Colonic mucosa (tissue), 4 donors: ENCODE measurements at regions not wholly inside any gene's neighbourhood (a gene's known extent, or its start where the extent isn't known, plus 50 kb on each side); places are given as distances from the start of the nearest gene placed in this dataset.

Source experiments
- DNase-seq: peaks from one replicate; pipeline ENCODE4 v3.0.0-alpha.2; 2020
- H3K27ac ChIP-seq: fragments of 200-600 bp; one replicate; pipeline ENCODE4 v1.8.0; 2021
- H3K27me3 ChIP-seq: fragments of 200-600 bp; one replicate; pipeline ENCODE4 v1.8.0; 2021
- H3K36me3 ChIP-seq: fragments of 200-600 bp; one replicate; pipeline ENCODE4 v1.8.0; 2021
- H3K4me1 ChIP-seq: fragments of 200-600 bp; one replicate; pipeline ENCODE4 v1.8.0; 2021; ENCODE audit warnings: mild to moderate bottlenecking
- H3K4me3 ChIP-seq: fragments of 200-600 bp; one replicate; pipeline ENCODE4 v1.8.0; 2021
- H3K9ac ChIP-seq, 2 donors: one replicate each; pipeline ENCODE4 v1.7.0; 2013; ENCODE audit warnings: control low read depth in 2 of 2, low read depth in 2 of 2, low read length in 2 of 2
- H3K9me3 ChIP-seq: fragments of 200-600 bp; one replicate; pipeline ENCODE4 v1.8.0; 2021
- intact Hi-C: fragments of 100-400 bp; cut with DNase I; formaldehyde crosslinking; loops from one replicate; pipeline ENCODE4 v1.14.1; 2022
- TF ChIP-seq, protein P1 (sequence below): fragments of 200-600 bp; IDR thresholded peaks from one replicate; pipeline ENCODE4 v1.8.0; 2022; ENCODE audit warnings: antibody characterized with exemption, mild to moderate bottlenecking
- donor health status: healthy.
- donor health status: DM: no; HTN: no; CAD: no.
- donor health status: DM: no; HTN: no; CAD: no.

DNA sequence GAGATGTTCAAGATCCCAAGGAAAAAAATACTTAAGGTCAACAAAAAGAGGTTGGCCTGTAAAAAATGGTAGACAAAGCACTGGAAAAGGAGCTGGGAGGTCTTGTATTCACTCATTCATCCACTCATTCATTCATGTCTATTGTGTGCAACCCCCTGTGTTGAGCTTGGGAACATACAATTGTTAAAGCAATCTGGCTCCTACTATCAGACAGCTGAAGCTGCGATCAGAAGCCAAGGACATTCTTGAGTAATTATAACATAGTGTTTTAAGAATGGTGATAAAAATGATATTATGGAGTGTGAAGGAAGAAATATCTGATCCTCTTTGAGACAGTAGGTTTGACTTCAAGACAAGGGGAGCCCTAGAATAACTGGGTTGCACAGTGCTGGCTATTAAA, 693.4 kb downstream of the TOX3 start:
- Histone ChIP-seq H3K9ac (no peak overlapping the region), H3K4me3 (no peak overlapping the region), H3K27me3 (no peaks in the 10 kb centered on the region), H3K9me3 (no peaks in the 10 kb centered on the region), H3K27ac (no peak overlapping the region), H3K36me3 (no peaks in the 10 kb centered on the region), H3K4me1 (no peaks in the 10 kb centered on the region)
- no peak for DNase-seq
- intact Hi-C loops: no loop called here
- TF ChIP-seq, protein P1, sequence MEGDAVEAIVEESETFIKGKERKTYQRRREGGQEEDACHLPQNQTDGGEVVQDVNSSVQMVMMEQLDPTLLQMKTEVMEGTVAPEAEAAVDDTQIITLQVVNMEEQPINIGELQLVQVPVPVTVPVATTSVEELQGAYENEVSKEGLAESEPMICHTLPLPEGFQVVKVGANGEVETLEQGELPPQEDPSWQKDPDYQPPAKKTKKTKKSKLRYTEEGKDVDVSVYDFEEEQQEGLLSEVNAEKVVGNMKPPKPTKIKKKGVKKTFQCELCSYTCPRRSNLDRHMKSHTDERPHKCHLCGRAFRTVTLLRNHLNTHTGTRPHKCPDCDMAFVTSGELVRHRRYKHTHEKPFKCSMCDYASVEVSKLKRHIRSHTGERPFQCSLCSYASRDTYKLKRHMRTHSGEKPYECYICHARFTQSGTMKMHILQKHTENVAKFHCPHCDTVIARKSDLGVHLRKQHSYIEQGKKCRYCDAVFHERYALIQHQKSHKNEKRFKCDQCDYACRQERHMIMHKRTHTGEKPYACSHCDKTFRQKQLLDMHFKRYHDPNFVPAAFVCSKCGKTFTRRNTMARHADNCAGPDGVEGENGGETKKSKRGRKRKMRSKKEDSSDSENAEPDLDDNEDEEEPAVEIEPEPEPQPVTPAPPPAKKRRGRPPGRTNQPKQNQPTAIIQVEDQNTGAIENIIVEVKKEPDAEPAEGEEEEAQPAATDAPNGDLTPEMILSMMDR: no peak

DNA sequence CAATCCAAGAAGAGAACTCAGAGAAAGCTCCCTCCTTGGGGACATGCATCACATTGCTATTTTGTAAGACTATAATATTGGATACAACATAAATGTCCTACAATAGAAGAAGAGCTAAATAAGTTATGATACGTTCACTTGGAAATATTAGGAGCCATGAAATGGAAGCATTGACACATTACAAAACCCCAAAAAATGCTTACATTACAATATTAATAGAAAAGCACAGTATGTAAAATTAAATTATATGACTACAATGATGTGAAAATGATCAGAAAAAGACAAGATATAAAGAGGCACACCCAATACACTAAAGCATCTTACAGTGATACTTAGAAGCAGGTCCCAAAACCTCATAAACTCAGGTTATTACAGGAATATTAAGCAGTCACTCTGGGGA, 694.1 kb downstream of the TOX3 start:
- intact Hi-C loops: no loop called here
- H3K4me3 ChIP-seq: no peak overlapping the region
- no peaks in the 10 kb centered on the region for H3K27me3 ChIP-seq
- no peak overlapping the region for H3K27ac ChIP-seq
- no peaks in the 10 kb centered on the region for H3K36me3 ChIP-seq
- H3K4me1 ChIP-seq: no peaks in the 10 kb centered on the region
- no peaks in the 10 kb centered on the region for H3K9me3 ChIP-seq
- H3K9ac ChIP-seq: no peak overlapping the region
- TF ChIP-seq, protein P1: no peak
- no peak for DNase-seq

DNA sequence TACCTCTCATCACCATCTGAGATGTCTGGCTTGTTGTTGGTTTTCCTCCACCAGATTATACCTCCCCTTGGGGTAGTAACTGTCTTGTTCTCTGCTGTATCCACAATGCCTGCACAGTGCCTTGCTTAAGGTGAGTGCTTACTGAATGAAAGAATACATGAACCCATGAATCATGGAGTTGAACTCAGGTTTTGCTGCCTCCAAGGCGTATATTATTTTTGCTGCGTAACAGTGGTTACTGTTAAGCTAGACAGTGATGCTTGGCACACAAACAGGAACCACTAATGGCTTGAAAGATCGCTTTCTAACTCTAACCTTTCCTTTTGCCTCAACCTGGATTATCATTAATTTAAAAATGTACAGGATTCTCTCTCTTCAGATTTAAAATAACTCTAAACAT, 695.8 kb downstream of the TOX3 start:
- DNase-seq: no peak
- intact Hi-C loops: no loop called here
- no peaks in the 10 kb centered on the region for H3K4me1 ChIP-seq
- H3K27me3 ChIP-seq: no peaks in the 10 kb centered on the region
- H3K9ac ChIP-seq: no peak overlapping the region
- no peaks in the 10 kb centered on the region for H3K36me3 ChIP-seq
- no peak overlapping the region for H3K4me3 ChIP-seq
- TF ChIP-seq, protein P1: no peak
- no peak overlapping the region for H3K27ac ChIP-seq
- H3K9me3 ChIP-seq: no peaks in the 10 kb centered on the region

DNA sequence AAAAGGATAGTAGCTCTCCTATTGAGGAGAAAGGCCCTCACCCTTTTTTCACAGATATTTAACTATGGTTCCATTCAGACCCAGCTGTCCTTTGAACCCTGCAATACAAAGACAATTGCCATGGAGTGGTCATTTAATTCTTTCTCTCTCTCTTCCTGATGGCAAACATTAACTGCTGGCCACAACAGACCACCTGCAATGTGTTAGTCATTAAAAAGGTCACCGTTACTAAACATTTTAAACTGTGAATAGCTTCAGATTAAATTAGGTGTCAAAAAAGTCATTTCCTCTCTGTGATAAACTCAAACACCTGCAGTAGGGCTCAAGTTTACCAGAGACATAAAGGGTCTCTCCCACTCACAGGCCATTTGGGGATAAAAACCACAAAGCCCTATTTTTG, 697.2 kb downstream of the TOX3 start:
- Histone ChIP-seq H3K4me3 (no peak overlapping the region), H3K27ac (no peak overlapping the region), H3K4me1 (no peaks in the 10 kb centered on the region), H3K9me3 (no peaks in the 10 kb centered on the region), H3K9ac (no peak overlapping the region), H3K27me3 (no peaks in the 10 kb centered on the region), H3K36me3 (no peaks in the 10 kb centered on the region)
- DNase-seq: no peak
- TF ChIP-seq, protein P1: no peak
- intact Hi-C loops: no loop called here

DNA sequence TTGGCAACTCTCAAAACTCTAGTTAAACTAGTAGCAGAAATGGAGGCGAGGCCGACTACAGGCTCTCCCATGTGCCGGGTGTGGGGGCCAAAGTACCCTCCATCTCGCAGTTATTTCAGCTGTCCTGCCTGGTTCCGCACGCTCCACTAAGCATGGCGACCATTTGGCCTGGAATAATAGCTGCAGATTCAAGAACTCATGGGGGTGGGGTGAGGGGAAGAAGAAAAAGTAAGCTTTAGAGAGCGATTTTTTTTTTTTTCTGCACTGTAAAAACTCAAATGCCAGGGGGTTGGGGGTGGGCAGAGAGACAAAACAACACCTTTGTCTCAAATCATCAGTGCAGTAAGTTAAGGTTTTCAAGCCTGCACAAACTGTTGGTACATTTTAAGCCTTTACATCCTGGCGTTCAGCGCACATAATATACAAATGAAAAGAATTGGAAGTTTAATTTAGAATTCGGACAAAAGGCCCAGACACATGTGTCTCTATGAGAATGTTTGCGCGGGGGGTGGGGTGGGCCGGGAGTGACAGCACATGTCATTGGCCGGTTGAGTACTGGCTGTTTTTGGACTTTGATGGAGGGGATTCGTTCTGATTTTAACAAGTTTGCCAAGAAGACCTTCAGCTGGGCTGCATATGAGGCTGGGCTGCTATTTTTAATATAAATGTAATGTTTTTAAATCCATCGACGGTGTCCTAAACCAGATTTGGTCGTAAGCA, 694.7 kb upstream of the SALL1 start:
- H3K9ac ChIP-seq: no peak overlapping the region
- no peaks in the 10 kb centered on the region for H3K9me3 ChIP-seq
- H3K27me3 ChIP-seq: no peaks in the 10 kb centered on the region
- intact Hi-C loops: no loop called here
- TF ChIP-seq, protein P1: no peak
- H3K27ac ChIP-seq: no peak overlapping the region
- H3K4me1 ChIP-seq: no peaks in the 10 kb centered on the region
- H3K36me3 ChIP-seq: no peaks in the 10 kb centered on the region
- no peak overlapping the region for H3K4me3 ChIP-seq
- no peak for DNase-seq
